ENCODE measurements at regions not wholly inside any gene's neighbourhood (a gene's known extent, or its start where the extent isn't known, plus 50 kb on each side); places are given as distances from the start of the nearest gene placed in this dataset.

DNA sequence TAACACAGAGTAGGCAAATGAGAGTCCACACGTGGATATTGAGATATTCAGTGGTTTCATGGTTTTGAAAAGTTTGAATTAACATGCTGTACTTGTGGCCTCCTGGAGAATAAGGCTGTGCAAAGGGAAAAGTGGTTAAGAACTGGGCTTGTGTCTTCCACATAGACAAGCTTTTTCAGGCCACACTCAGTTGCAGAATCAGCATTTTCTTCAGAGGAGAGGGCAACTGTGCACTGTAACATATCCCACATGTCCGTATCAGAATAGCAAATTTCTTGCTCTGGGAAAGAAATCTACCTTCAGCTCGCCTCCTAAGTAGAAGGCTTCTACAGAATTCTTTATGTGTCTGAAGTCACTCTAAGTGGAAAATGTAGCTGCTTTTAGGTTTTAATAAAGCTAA, 84.9 kb downstream of the ZC3H11B start:
- Histone ChIP-seq H3K4me1 (ENCODE audit: control insufficient read depth in 2 of 2, insufficient read depth in 2 of 2, low read length in 1 of 2) (no peaks in the 10 kb centered on the region), H3K27ac (ENCODE audit: low read depth in 2 of 2, low read length in 1 of 2) (no peak overlapping the region), H3K9me3 (ENCODE audit: control insufficient read depth in 2 of 2, insufficient read depth in 1 of 2, low read depth in 1 of 2, low read length in 1 of 2) (no peaks in the 10 kb centered on the region), H3K27me3 (ENCODE audit: control insufficient read depth in 1 of 2, insufficient read depth in 2 of 2, low read length in 2 of 2) (no peaks in the 10 kb centered on the region), H3K36me3 (ENCODE audit: control insufficient read depth in 2 of 2, insufficient read depth in 2 of 2, low read length in 1 of 2) (no peaks in the 10 kb centered on the region), H3K4me3 (ENCODE audit: low read depth in 1 of 2, low read length in 2 of 2) (no peak overlapping the region)
- WGBS, 2 donors: 83% methylated on average over 3 of the region's 3 CpGs

DNA sequence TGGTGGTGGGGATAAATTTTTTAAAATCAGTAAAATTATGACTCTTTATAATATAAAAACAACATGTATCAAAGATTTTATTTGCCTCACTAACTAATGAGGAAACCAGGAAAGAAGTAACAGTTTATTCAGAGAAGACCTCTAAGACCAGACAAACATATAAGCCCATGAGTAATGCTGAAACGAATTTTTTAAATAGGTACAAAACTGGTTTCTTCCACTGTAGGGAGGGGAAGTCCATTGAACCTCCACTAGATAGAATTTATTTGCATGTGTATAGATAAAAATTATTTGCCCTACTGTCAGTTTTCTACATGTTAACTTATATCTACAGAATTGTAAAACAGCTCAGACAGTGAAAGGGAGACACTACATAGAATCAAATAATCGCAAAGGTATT, 86.8 kb downstream of the ZC3H11B start:
- no peak overlapping the region for H3K27ac ChIP-seq (ENCODE audit: low read depth in 2 of 2, low read length in 1 of 2)

DNA sequence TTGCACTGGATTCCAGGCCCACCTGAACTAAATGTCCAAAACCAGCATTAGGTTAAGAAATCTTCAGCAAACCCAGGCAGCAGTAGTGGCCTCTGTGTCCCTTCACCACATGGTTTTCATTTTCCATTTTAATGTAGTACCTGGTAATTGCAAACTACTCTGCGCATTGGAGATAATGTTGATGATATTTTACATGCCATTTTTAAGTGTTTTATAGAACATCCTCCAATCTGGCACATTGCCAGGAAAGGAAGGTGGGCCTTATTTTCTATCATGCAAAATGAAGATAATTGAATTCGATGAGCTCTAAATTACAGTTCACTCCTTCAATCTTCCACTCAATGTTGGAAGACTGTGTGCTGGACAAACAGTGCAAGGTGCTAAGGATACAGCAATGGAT, 89.5 kb downstream of the ZC3H11B start:
- Histone ChIP-seq H3K4me3 (ENCODE audit: low read depth in 1 of 2, low read length in 2 of 2) (no peak overlapping the region), H3K9me3 (ENCODE audit: control insufficient read depth in 2 of 2, insufficient read depth in 1 of 2, low read depth in 1 of 2, low read length in 1 of 2) (peaks cover 0 to 2% of the 10 kb centered on the region in 2 donors), H3K27ac (ENCODE audit: low read depth in 2 of 2, low read length in 1 of 2) (no peak overlapping the region), H3K4me1 (ENCODE audit: control insufficient read depth in 2 of 2, insufficient read depth in 2 of 2, low read length in 1 of 2) (no peaks in the 10 kb centered on the region), H3K36me3 (ENCODE audit: control insufficient read depth in 2 of 2, insufficient read depth in 2 of 2, low read length in 1 of 2) (no peaks in the 10 kb centered on the region), H3K27me3 (ENCODE audit: control insufficient read depth in 1 of 2, insufficient read depth in 2 of 2, low read length in 2 of 2) (no peaks in the 10 kb centered on the region)
- 90 to 93% methylated on average over 2 of the region's 2 CpGs for whole genome bisulfite sequencing, 2 donors

More for the DNA sequence above, 86.8 kb downstream of the ZC3H11B start:
- Histone ChIP-seq H3K4me1 (ENCODE audit: control insufficient read depth in 2 of 2, insufficient read depth in 2 of 2, low read length in 1 of 2) (no peaks in the 10 kb centered on the region), H3K27me3 (ENCODE audit: control insufficient read depth in 1 of 2, insufficient read depth in 2 of 2, low read length in 2 of 2) (no peaks in the 10 kb centered on the region), H3K9me3 (ENCODE audit: control insufficient read depth in 2 of 2, insufficient read depth in 1 of 2, low read depth in 1 of 2, low read length in 1 of 2) (peaks cover 0 to 2% of the 10 kb centered on the region in 2 donors), H3K36me3 (ENCODE audit: control insufficient read depth in 2 of 2, insufficient read depth in 2 of 2, low read length in 1 of 2) (no peaks in the 10 kb centered on the region), H3K4me3 (ENCODE audit: low read depth in 1 of 2, low read length in 2 of 2) (no peak overlapping the region)
- WGBS, 2 donors: 77 to 81% methylated on average over 2 of the region's 2 CpGs

DNA sequence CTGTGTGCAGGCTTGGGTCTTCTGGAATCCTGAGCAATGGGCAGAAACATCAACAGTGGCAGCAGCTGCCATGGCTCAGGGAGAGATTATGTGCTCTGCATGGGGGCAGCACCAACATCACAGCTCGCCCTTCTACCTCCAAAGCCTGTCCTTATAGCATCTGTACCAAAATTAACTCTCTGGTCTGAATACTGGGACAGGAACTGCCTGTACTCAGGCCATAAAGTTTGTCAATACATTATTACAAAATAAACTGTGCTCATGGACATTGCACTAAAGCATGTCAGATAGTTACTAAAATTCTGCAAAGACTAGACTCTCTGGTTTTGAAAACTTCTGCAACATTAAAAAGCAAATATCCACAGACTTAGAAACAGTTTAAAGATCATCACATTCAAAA, 91.6 kb downstream of the ZC3H11B start:
- 71 to 80% methylated on average over 1 of the region's 1 CpG for WGBS, 2 donors
- no peaks in the 10 kb centered on the region for H3K36me3 ChIP-seq (ENCODE audit: control insufficient read depth in 2 of 2, insufficient read depth in 2 of 2, low read length in 1 of 2)
- H3K4me1 ChIP-seq (ENCODE audit: control insufficient read depth in 2 of 2, insufficient read depth in 2 of 2, low read length in 1 of 2): no peaks in the 10 kb centered on the region
- H3K27me3 ChIP-seq (ENCODE audit: control insufficient read depth in 1 of 2, insufficient read depth in 2 of 2, low read length in 2 of 2): no peaks in the 10 kb centered on the region
- peaks cover 0 to 2% of the 10 kb centered on the region in 2 donors for H3K9me3 ChIP-seq (ENCODE audit: control insufficient read depth in 2 of 2, insufficient read depth in 1 of 2, low read depth in 1 of 2, low read length in 1 of 2)
- no peak overlapping the region for H3K27ac ChIP-seq (ENCODE audit: low read depth in 2 of 2, low read length in 1 of 2)
- no peak overlapping the region for H3K4me3 ChIP-seq (ENCODE audit: low read depth in 1 of 2, low read length in 2 of 2)

DNA sequence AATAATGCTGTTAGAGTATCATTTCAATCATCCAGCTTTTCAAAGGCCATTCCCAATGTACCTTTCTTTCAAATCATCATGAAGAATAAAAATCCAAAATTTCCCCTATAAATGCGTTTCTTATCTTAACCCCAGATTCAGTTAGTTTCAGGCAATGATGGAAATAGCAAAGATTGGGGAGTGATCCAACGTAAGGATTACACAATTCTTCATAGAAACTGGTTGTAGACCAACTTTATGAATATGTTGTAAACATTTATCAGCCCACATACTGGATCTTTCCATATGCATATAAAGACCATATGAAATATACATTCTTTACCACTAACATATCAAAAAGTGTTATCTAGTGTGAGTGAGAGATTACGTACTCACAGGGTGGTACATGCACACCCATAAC, 92.7 kb downstream of the ZC3H11B start:
- Histone ChIP-seq H3K4me1 (ENCODE audit: control insufficient read depth in 2 of 2, insufficient read depth in 2 of 2, low read length in 1 of 2) (no peaks in the 10 kb centered on the region), H3K27me3 (ENCODE audit: control insufficient read depth in 1 of 2, insufficient read depth in 2 of 2, low read length in 2 of 2) (no peaks in the 10 kb centered on the region), H3K4me3 (ENCODE audit: low read depth in 1 of 2, low read length in 2 of 2) (no peak overlapping the region), H3K36me3 (ENCODE audit: control insufficient read depth in 2 of 2, insufficient read depth in 2 of 2, low read length in 1 of 2) (no peaks in the 10 kb centered on the region), H3K27ac (ENCODE audit: low read depth in 2 of 2, low read length in 1 of 2) (no peak overlapping the region), H3K9me3 (ENCODE audit: control insufficient read depth in 2 of 2, insufficient read depth in 1 of 2, low read depth in 1 of 2, low read length in 1 of 2) (peaks cover 0 to 2% of the 10 kb centered on the region in 2 donors)
- 81% methylated on average over 3 of the region's 3 CpGs for WGBS, 2 donors

DNA sequence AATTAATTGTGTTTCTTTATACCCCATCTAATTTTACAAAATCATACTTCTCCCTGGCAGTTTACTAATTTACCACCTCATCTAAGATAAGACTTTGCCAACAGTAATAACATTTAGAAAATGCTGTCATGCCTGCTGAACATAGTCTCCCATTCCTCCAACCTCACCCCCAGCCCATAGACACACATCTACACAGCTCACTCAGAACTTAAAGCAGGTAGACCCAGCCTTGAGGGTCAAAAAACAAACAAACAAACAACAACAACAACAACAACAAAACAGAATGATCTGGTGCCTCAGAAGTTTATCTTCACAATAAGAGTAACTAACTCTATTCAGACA, 94.0 kb downstream of the ZC3H11B start:
- Histone ChIP-seq H3K4me1 (ENCODE audit: control insufficient read depth in 2 of 2, insufficient read depth in 2 of 2, low read length in 1 of 2) (no peaks in the 10 kb centered on the region), H3K27ac (ENCODE audit: low read depth in 2 of 2, low read length in 1 of 2) (no peak overlapping the region), H3K9me3 (ENCODE audit: control insufficient read depth in 2 of 2, insufficient read depth in 1 of 2, low read depth in 1 of 2, low read length in 1 of 2) (peaks cover 0 to 2% of the 10 kb centered on the region in 2 donors), H3K27me3 (ENCODE audit: control insufficient read depth in 1 of 2, insufficient read depth in 2 of 2, low read length in 2 of 2) (no peaks in the 10 kb centered on the region), H3K36me3 (ENCODE audit: control insufficient read depth in 2 of 2, insufficient read depth in 2 of 2, low read length in 1 of 2) (no peaks in the 10 kb centered on the region), H3K4me3 (ENCODE audit: low read depth in 1 of 2, low read length in 2 of 2) (no peak overlapping the region)

GRCh38 chr1:219518168-219518906, 94.6 kb downstream of the ZC3H11B start:
- WGBS, 2 donors: 31 to 33% methylated on average over 3 of the region's 3 CpGs
- no peaks in the 10 kb centered on the region for H3K36me3 ChIP-seq (ENCODE audit: control insufficient read depth in 2 of 2, insufficient read depth in 2 of 2, low read length in 1 of 2)

DNA sequence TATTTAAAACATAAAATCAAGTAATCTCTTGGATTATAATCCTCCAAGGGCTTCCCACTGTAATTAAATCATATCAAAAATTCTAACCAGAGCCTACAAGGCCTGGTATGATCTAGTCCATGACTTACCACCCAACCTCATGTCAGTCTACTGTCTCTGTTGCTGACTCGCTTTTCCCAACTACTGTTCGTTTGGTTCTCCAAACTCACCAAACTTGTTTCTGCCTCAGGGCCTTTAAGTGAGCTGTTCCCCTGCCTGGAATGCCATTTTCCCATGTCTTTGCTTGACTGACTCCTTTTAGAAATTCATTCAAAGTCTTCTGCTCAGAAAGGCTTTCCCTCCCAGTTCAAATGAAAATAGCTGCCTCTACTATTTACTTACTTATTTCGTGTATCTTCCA, 95.9 kb downstream of the ZC3H11B start:
- no peak overlapping the region for H3K27ac ChIP-seq (ENCODE audit: low read depth in 2 of 2, low read length in 1 of 2)
- H3K9me3 ChIP-seq (ENCODE audit: control insufficient read depth in 2 of 2, insufficient read depth in 1 of 2, low read depth in 1 of 2, low read length in 1 of 2): peaks cover 0 to 2% of the 10 kb centered on the region in 2 donors
- H3K4me1 ChIP-seq (ENCODE audit: control insufficient read depth in 2 of 2, insufficient read depth in 2 of 2, low read length in 1 of 2): no peaks in the 10 kb centered on the region
- 37 to 55% methylated on average over 3 of the region's 3 CpGs for WGBS, 2 donors
- no peak overlapping the region for H3K4me3 ChIP-seq (ENCODE audit: low read depth in 1 of 2, low read length in 2 of 2)
- H3K36me3 ChIP-seq (ENCODE audit: control insufficient read depth in 2 of 2, insufficient read depth in 2 of 2, low read length in 1 of 2): no peaks in the 10 kb centered on the region
- H3K27me3 ChIP-seq (ENCODE audit: control insufficient read depth in 1 of 2, insufficient read depth in 2 of 2, low read length in 2 of 2): no peaks in the 10 kb centered on the region

More at GRCh38 chr1:219518168-219518906, 94.6 kb downstream of the ZC3H11B start:
- no peak overlapping the region for H3K27ac ChIP-seq (ENCODE audit: low read depth in 2 of 2, low read length in 1 of 2)
- H3K4me3 ChIP-seq (ENCODE audit: low read depth in 1 of 2, low read length in 2 of 2): no peak overlapping the region
- H3K27me3 ChIP-seq (ENCODE audit: control insufficient read depth in 1 of 2, insufficient read depth in 2 of 2, low read length in 2 of 2): no peaks in the 10 kb centered on the region
- no peaks in the 10 kb centered on the region for H3K4me1 ChIP-seq (ENCODE audit: control insufficient read depth in 2 of 2, insufficient read depth in 2 of 2, low read length in 1 of 2)
- peaks cover 0 to 2% of the 10 kb centered on the region in 2 donors for H3K9me3 ChIP-seq (ENCODE audit: control insufficient read depth in 2 of 2, insufficient read depth in 1 of 2, low read depth in 1 of 2, low read length in 1 of 2)

GRCh38 chr1:219514728-219515127, 98.2 kb downstream of the ZC3H11B start:
- H3K9me3 ChIP-seq (ENCODE audit: control insufficient read depth in 2 of 2, insufficient read depth in 1 of 2, low read depth in 1 of 2, low read length in 1 of 2): no peaks in the 10 kb centered on the region
- no peak overlapping the region for H3K4me3 ChIP-seq (ENCODE audit: low read depth in 1 of 2, low read length in 2 of 2)
- WGBS, 2 donors: 73% methylated on average over 3 of the region's 3 CpGs
- no peak overlapping the region for H3K27ac ChIP-seq (ENCODE audit: low read depth in 2 of 2, low read length in 1 of 2)
- H3K4me1 ChIP-seq (ENCODE audit: control insufficient read depth in 2 of 2, insufficient read depth in 2 of 2, low read length in 1 of 2): no peaks in the 10 kb centered on the region
- H3K27me3 ChIP-seq (ENCODE audit: control insufficient read depth in 1 of 2, insufficient read depth in 2 of 2, low read length in 2 of 2): no peaks in the 10 kb centered on the region
- no peaks in the 10 kb centered on the region for H3K36me3 ChIP-seq (ENCODE audit: control insufficient read depth in 2 of 2, insufficient read depth in 2 of 2, low read length in 1 of 2)

GRCh38 chr1:219507437-219507836, 105.5 kb downstream of the ZC3H11B start:
- H3K27ac ChIP-seq (ENCODE audit: low read depth in 2 of 2, low read length in 1 of 2): no peak overlapping the region
- no peaks in the 10 kb centered on the region for H3K36me3 ChIP-seq (ENCODE audit: control insufficient read depth in 2 of 2, insufficient read depth in 2 of 2, low read length in 1 of 2)
- H3K9me3 ChIP-seq (ENCODE audit: control insufficient read depth in 2 of 2, insufficient read depth in 1 of 2, low read depth in 1 of 2, low read length in 1 of 2): no peaks in the 10 kb centered on the region
- no peaks in the 10 kb centered on the region for H3K4me1 ChIP-seq (ENCODE audit: control insufficient read depth in 2 of 2, insufficient read depth in 2 of 2, low read length in 1 of 2)
- WGBS, 2 donors: 57 to 58% methylated on average over 2 of the region's 2 CpGs
- no peaks in the 10 kb centered on the region for H3K27me3 ChIP-seq (ENCODE audit: control insufficient read depth in 1 of 2, insufficient read depth in 2 of 2, low read length in 2 of 2)
- no peak overlapping the region for H3K4me3 ChIP-seq (ENCODE audit: low read depth in 1 of 2, low read length in 2 of 2)
